Neural cell (in vitro differentiated cells): ENCODE measurements at regions not wholly inside any gene's neighbourhood (a gene's known extent, or its start where the extent isn't known, plus 50 kb on each side); places are given as distances from the start of the nearest gene placed in this dataset.
A peak's percentile ranks its signal among the peaks of the same experiment; 100 is the strongest.

ENCODE experiments used
- H2AFZ ChIP-seq: fragments of 200-600, 300-800 bp; sonication (generic), shearing (Covaris generic); 2 replicates; pipeline ENCODE4 v1.6.0; 2014; ENCODE audit warnings: low read depth, mild to moderate bottlenecking, antibody characterized with exemption, low read length, moderate library complexity
- H3F3A ChIP-seq: fragments of 200-600 bp; shearing (Covaris generic); 2 replicates; pipeline ENCODE4 v1.6.1; 2016; ENCODE audit warnings: mild to moderate bottlenecking, moderate library complexity, mixed read lengths, antibody characterized with exemption, low read length; ENCODE audit not compliant: insufficient read depth, poor library complexity, severe bottlenecking
- H3K27ac ChIP-seq: fragments of 200-600, 300-800 bp; sonication (generic), shearing (Covaris generic); 2 replicates; pipeline ENCODE4 v1.5.1; 2014; ENCODE audit warnings: mild to moderate bottlenecking, low read length, moderate library complexity
- H3K27me3 ChIP-seq: fragments of 300-800, 200-600 bp; sonication (generic), shearing (Covaris generic); 2 replicates; pipeline ENCODE4 v1.6.0; 2014; ENCODE audit warnings: mild to moderate bottlenecking, low read depth, low read length, moderate library complexity; ENCODE audit not compliant: insufficient read depth
- H3K36me3 ChIP-seq: fragments of 300-800, 200-600 bp; sonication (generic), shearing (Covaris generic); 2 replicates; pipeline ENCODE4 v1.5.1; 2014; ENCODE audit warnings: mild to moderate bottlenecking, antibody characterized with exemption, low read length, moderate library complexity; ENCODE audit not compliant: insufficient read depth
- H3K4me2 ChIP-seq: fragments of 300-800, 200-600 bp; sonication (generic), shearing (Covaris generic); 2 replicates; pipeline ENCODE4 v1.6.0; 2014; ENCODE audit warnings: mild to moderate bottlenecking, low read length
- H3K4me3 ChIP-seq: fragments of 300-800, 200-600 bp; sonication (generic), shearing (Covaris generic); 2 replicates; pipeline ENCODE4 v1.5.1; 2014; ENCODE audit warnings: mild to moderate bottlenecking, low read length, moderate library complexity
- H3K79me2 ChIP-seq: fragments of 200-600 bp; shearing (Covaris generic); replicated peaks from 2 replicates; pipeline ENCODE4 v1.6.0; 2014; ENCODE audit warnings: mild to moderate bottlenecking, low read length, moderate library complexity; ENCODE audit not compliant: insufficient read depth
- H3K9ac ChIP-seq: fragments of 300-800, 200-600 bp; sonication (generic), shearing (Covaris generic); 2 replicates; pipeline ENCODE4 v1.6.1; 2016; ENCODE audit warnings: mild to moderate bottlenecking, low read length, mixed read lengths
- H3K9me2 ChIP-seq: fragments of 200-600 bp; shearing (Covaris generic); 2 replicates; pipeline ENCODE4 v1.6.1; 2016; ENCODE audit warnings: mild to moderate bottlenecking, low read length, mixed read lengths; ENCODE audit not compliant: insufficient read depth
- H3K9me3 ChIP-seq: fragments of 200-600, 300-800 bp; sonication (generic), shearing (Covaris generic); 2 replicates; pipeline ENCODE4 v1.6.1; 2016; ENCODE audit warnings: mild to moderate bottlenecking, mixed run types, low read length, moderate library complexity, mixed read lengths
- H4K20me1 ChIP-seq: fragments of 200-600 bp; shearing (Covaris generic); 2 replicates; pipeline ENCODE4 v1.6.1; 2016; ENCODE audit warnings: mild to moderate bottlenecking, mixed run types; ENCODE audit not compliant: insufficient read depth
- CTCF ChIP-seq: fragments of 450-650 bp; IDR thresholded peaks from 2 replicates; pipeline ENCODE4 v1.5.1; 2014; ENCODE audit warnings: antibody characterized with exemption, mild to moderate bottlenecking, moderate library complexity; ENCODE audit not compliant: poor library complexity, severe bottlenecking
- EP300 ChIP-seq: fragments of 450-650 bp; conservative IDR thresholded peaks from 2 replicates; pipeline ENCODE4 v1.6.1; 2014; ENCODE audit warnings: antibody characterized with exemption, mild to moderate bottlenecking, moderate library complexity; ENCODE audit not compliant: poor library complexity, severe bottlenecking
- EZH2 ChIP-seq: fragments of 200-600, 300-800 bp; shearing (Covaris generic), sonication (generic); IDR thresholded peaks from 2 replicates; pipeline ENCODE4 v1.6.1; 2014; ENCODE audit warnings: antibody characterized with exemption, low read length, borderline replicate concordance, mild to moderate bottlenecking; ENCODE audit not compliant: insufficient read depth, poor library complexity, severe bottlenecking
- MXI1 ChIP-seq: fragments of 450-650 bp; conservative IDR thresholded peaks from 2 replicates; pipeline ENCODE4 v1.6.1; 2014; ENCODE audit warnings: antibody characterized with exemption, mild to moderate bottlenecking; ENCODE audit not compliant: poor library complexity, severe bottlenecking
- POLR2AphosphoS5 ChIP-seq: IDR thresholded peaks from 2 replicates; pipeline ENCODE4 v1.6.1; 2012
- RAD21 ChIP-seq: fragments of 450-650 bp; conservative IDR thresholded peaks from 2 replicates; pipeline ENCODE4 v1.6.1; 2014; ENCODE audit warnings: antibody characterized with exemption, mild to moderate bottlenecking, moderate library complexity
- REST ChIP-seq: IDR thresholded peaks from 2 replicates; pipeline ENCODE4 v1.6.1; 2012; ENCODE audit warnings: borderline replicate concordance
- SMC3 ChIP-seq: fragments of 450-650 bp; conservative IDR thresholded peaks from 2 replicates; pipeline ENCODE4 v1.6.1; 2014; ENCODE audit warnings: antibody characterized with exemption, mild to moderate bottlenecking, moderate library complexity; ENCODE audit not compliant: poor library complexity
- TAF1 ChIP-seq: IDR thresholded peaks from 2 replicates; pipeline ENCODE4 v1.6.1; 2012; ENCODE audit warnings: low read depth

DNA sequence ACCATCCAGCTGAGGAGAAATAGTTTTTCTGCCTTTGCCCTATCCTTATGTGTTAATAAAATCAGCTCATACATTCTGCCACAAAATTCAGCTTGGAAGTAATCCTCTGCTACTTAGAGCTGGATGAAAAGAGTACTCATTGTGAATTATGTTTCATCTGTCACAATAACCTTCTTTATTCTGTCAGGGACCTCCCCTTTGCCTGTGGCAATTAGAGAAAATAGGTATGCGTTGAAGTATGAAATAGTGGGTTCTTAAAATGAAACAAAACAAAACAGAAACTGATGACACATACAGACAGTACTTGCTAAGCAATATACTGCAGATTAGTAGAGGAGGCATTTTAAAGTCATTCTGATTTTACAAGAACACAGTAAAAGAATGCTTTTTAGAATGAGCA is 578.5 kb downstream of the USP25 start:
- Histone ChIP-seq H3K4me2 (peak overlapping the region; percentile 27), H3K79me2 (peaks cover 21% of the 10 kb centered on the region), H2AFZ (no peak overlapping the region), H3K4me3 (no peak overlapping the region), H3K27me3 (no peaks in the 10 kb centered on the region), H3K9ac (peak overlapping the region; percentile 1), H3K9me2 (no peaks in the 10 kb centered on the region), H3K9me3 (no peaks in the 10 kb centered on the region), H3K36me3 (no peaks in the 10 kb centered on the region), H3F3A (no peaks in the 10 kb centered on the region), H3K27ac (no peak overlapping the region), H4K20me1 (no peaks in the 10 kb centered on the region)
- TF ChIP-seq EP300 (peak; percentile 20), RAD21 (no peak)

DNA sequence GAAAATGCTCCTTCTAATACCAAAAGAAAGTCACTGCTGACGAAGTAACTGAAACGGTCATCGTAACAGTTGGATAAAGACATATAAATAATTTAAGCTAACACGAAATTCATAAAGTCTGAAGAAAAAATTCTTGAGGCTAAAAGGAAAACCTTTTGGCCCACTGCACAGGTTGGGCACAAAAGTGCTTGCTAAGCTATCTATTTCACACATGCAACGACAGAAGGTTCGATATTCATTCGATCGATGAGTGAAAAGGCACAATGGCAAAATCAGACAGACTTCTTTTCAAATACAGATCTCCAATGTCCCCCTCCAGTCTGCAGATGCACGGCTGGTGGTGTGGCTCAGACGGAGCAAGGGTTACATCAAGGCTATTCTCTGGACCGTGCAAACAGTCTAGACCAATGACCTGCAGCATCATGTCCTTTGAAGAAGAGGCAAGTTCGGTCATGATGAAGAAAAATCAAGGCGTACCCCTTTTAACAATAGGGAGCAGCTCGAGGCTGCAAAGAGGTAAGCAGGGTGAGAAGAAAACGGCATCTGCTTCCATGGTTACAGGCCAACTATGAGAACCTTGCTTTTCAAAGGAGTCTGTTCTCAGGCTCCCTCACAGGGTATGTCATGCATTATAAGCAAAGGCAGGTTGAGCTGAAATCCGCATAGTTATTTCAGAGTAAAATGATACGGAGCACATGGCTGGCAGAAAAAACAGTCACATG is 579.6 kb downstream of the USP25 start:
- Histone ChIP-seq H3K27ac (peak overlapping the region; percentile 15), H4K20me1 (no peaks in the 10 kb centered on the region), H3K9me2 (no peaks in the 10 kb centered on the region), H3F3A (no peaks in the 10 kb centered on the region), H3K4me3 (peak overlapping the region; percentile 36), H2AFZ (no peak overlapping the region), H3K27me3 (no peaks in the 10 kb centered on the region), H3K79me2 (peaks cover 10% of the 10 kb centered on the region), H3K9me3 (no peaks in the 10 kb centered on the region), H3K36me3 (no peaks in the 10 kb centered on the region), H3K9ac (no peak overlapping the region), H3K4me2 (no peak overlapping the region)
- TF ChIP-seq REST, result no peak
- TF ChIP-seq POLR2AphosphoS5, result peak; percentile 14
- TF ChIP-seq TAF1, result no peak
- no peak for TF ChIP-seq EZH2
- no peak for TF ChIP-seq EP300

DNA sequence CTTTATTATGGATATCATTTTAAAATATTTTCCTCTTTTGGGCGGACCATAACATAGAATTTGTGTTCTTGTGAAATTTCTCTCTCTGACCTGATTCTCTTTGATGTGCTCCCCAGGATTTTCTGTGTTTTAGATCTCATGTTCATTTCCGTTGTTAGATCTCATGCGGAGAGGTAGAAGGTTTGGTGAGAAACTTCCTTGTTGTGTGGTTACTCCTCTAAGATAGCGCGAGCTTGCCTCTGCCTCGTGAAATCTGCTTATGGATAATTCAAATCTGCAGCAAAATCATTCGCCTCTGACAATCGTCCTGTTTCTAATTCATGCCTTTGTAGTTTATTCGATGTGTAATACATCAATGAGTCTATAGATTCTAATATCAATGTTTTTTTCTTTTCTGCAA is 580.4 kb downstream of the USP25 start:
- H3K9ac ChIP-seq, result no peak overlapping the region
- TF ChIP-seq SMC3 (no peak), RAD21 (no peak), EP300 (no peak), TAF1 (no peak), EZH2 (no peak), POLR2AphosphoS5 (no peak), REST (no peak), CTCF (no peak), MXI1 (no peak)
- no peaks in the 10 kb centered on the region for H3K36me3 ChIP-seq
- H4K20me1 ChIP-seq, result no peaks in the 10 kb centered on the region
- H3K9me3 ChIP-seq, result no peaks in the 10 kb centered on the region
- no peak overlapping the region for H3K4me2 ChIP-seq
- no peaks in the 10 kb centered on the region for H3F3A ChIP-seq
- no peaks in the 10 kb centered on the region for H3K9me2 ChIP-seq
- no peaks in the 10 kb centered on the region for H3K27me3 ChIP-seq
- peak overlapping the region; percentile 36 for H3K4me3 ChIP-seq
- no peak overlapping the region for H2AFZ ChIP-seq
- H3K79me2 ChIP-seq, result peaks cover 7% of the 10 kb centered on the region
- H3K27ac ChIP-seq, result no peak overlapping the region
